ENCODE measurements at regions not wholly inside any gene's neighbourhood (a gene's known extent, or its start where the extent isn't known, plus 50 kb on each side); places are given as distances from the start of the nearest gene placed in this dataset.

- no peak overlapping the region for H3K4me2 ChIP-seq (ENCODE audit: low read depth, low read length, poor library complexity, severe bottlenecking)
- no peaks in the 10 kb centered on the region for H4K20me1 ChIP-seq (ENCODE audit: insufficient read depth, low read length, poor library complexity, severe bottlenecking)
- no peaks in the 10 kb centered on the region for H3K4me1 ChIP-seq (ENCODE audit: insufficient read depth, low read length, poor library complexity, severe bottlenecking)
- H3K9me2 ChIP-seq (replicated peaks; ENCODE audit: low read depth, low read length) = 0 out of 2 replicates have a peak, but pooled peaks cover under 1% of the 10 kb centered on the region
- no peak for TF ChIP-seq CTCF (conservative IDR thresholded peaks at IDR 0.05; ENCODE audit: low read length)
- TF ChIP-seq EZH2phosphoT487 (IDR thresholded peaks at IDR 0.05; ENCODE audit: borderline replicate concordance) = no peak
- H3K9me3 ChIP-seq (ENCODE audit: insufficient read depth, low read depth, low read length) = no peaks in the 10 kb centered on the region
- H2AFZ ChIP-seq (ENCODE audit: low read length) = no peak overlapping the region
- no peaks in the 10 kb centered on the region for H3F3A ChIP-seq (ENCODE audit: low read depth)
- H3K9ac ChIP-seq (ENCODE audit: low read depth, low read length, poor library complexity, severe bottlenecking) = no peak overlapping the region
- no peaks in the 10 kb centered on the region for H3K36me3 ChIP-seq (ENCODE audit: insufficient read depth, low read length)
- no peaks in the 10 kb centered on the region for H3K27me3 ChIP-seq (ENCODE audit: insufficient read depth, low read length, poor library complexity, severe bottlenecking)
- H3K79me2 ChIP-seq (ENCODE audit: insufficient read depth, low read length) = no peaks in the 10 kb centered on the region
- H3K4me3 ChIP-seq (ENCODE audit: low read length, poor library complexity, severe bottlenecking) = no peak overlapping the region
Measured at GRCh38 chr2:140122001-140122400, 1341.8 kb upstream of the NXPH2 start.

- Histone ChIP-seq H3K9me2 (replicated peaks; ENCODE audit: low read depth, low read length) (no peaks in the 10 kb centered on the region), H3K36me3 (ENCODE audit: insufficient read depth, low read length) (no peaks in the 10 kb centered on the region), H2AFZ (ENCODE audit: low read length) (no peak overlapping the region), H3K9ac (ENCODE audit: low read depth, low read length, poor library complexity, severe bottlenecking) (no peak overlapping the region), H3K79me2 (ENCODE audit: insufficient read depth, low read length) (no peaks in the 10 kb centered on the region), H3K4me3 (ENCODE audit: low read length, poor library complexity, severe bottlenecking) (no peak overlapping the region), H3K4me2 (ENCODE audit: low read depth, low read length, poor library complexity, severe bottlenecking) (no peak overlapping the region), H3F3A (ENCODE audit: low read depth) (no peaks in the 10 kb centered on the region), H3K27me3 (ENCODE audit: insufficient read depth, low read length, poor library complexity, severe bottlenecking) (no peaks in the 10 kb centered on the region), H4K20me1 (ENCODE audit: insufficient read depth, low read length, poor library complexity, severe bottlenecking) (no peaks in the 10 kb centered on the region), H3K4me1 (ENCODE audit: insufficient read depth, low read length, poor library complexity, severe bottlenecking) (no peaks in the 10 kb centered on the region), H3K9me3 (ENCODE audit: insufficient read depth, low read depth, low read length) (no peaks in the 10 kb centered on the region)
- TF ChIP-seq CTCF (conservative IDR thresholded peaks at IDR 0.05; ENCODE audit: low read length) = no peak
- TF ChIP-seq EZH2phosphoT487 (IDR thresholded peaks at IDR 0.05; ENCODE audit: borderline replicate concordance) = no peak
Measured at GRCh38 chr2:140117386-140117785, 1337.2 kb upstream of the NXPH2 start.

GRCh38 chr2:140108706-140109475, 1328.7 kb upstream of the NXPH2 start:
- no peak overlapping the region for H3K9ac ChIP-seq (ENCODE audit: low read depth, low read length, poor library complexity, severe bottlenecking)
- H3K27me3 ChIP-seq (ENCODE audit: insufficient read depth, low read length, poor library complexity, severe bottlenecking) = no peaks in the 10 kb centered on the region
- H3K9me3 ChIP-seq (ENCODE audit: insufficient read depth, low read depth, low read length) = no peaks in the 10 kb centered on the region
- no peak overlapping the region for H3K4me2 ChIP-seq (ENCODE audit: low read depth, low read length, poor library complexity, severe bottlenecking)
- no peaks in the 10 kb centered on the region for H3F3A ChIP-seq (ENCODE audit: low read depth)
- no peaks in the 10 kb centered on the region for H3K36me3 ChIP-seq (ENCODE audit: insufficient read depth, low read length)
- H2AFZ ChIP-seq (ENCODE audit: low read length) = no peak overlapping the region
- H4K20me1 ChIP-seq (ENCODE audit: insufficient read depth, low read length, poor library complexity, severe bottlenecking) = no peaks in the 10 kb centered on the region
- no peaks in the 10 kb centered on the region for H3K4me1 ChIP-seq (ENCODE audit: insufficient read depth, low read length, poor library complexity, severe bottlenecking)
- no peaks in the 10 kb centered on the region for H3K79me2 ChIP-seq (ENCODE audit: insufficient read depth, low read length)
- no peaks in the 10 kb centered on the region for H3K9me2 ChIP-seq (replicated peaks; ENCODE audit: low read depth, low read length)
- no peak for TF ChIP-seq EZH2phosphoT487 (IDR thresholded peaks at IDR 0.05; ENCODE audit: borderline replicate concordance)
- no peak for TF ChIP-seq CTCF (conservative IDR thresholded peaks at IDR 0.05; ENCODE audit: low read length)
- no peak overlapping the region for H3K4me3 ChIP-seq (ENCODE audit: low read length, poor library complexity, severe bottlenecking)
